ENCODE measurements at regions not wholly inside any gene's neighbourhood (a gene's known extent, or its start where the extent isn't known, plus 50 kb on each side); places are given as distances from the start of the nearest gene placed in this dataset.
"Not testable (repeated sequence)": the region's sequence is repeated elsewhere in the genome, so short reads cannot be mapped to it uniquely, and the experiment has no call there.

GRCh38 chr4:77269505-77269904 lies 112.5 kb downstream of the CCNG2 start:
- H3K4me3 ChIP-seq (ENCODE audit: low read depth, low read length), result no peak overlapping the region
- no peak for TF ChIP-seq CTCF (IDR thresholded peaks at IDR 0.05; ENCODE audit: borderline replicate concordance, insufficient read depth, low read depth, low read length)

- no peak for TF ChIP-seq CTCF (IDR thresholded peaks at IDR 0.05; ENCODE audit: borderline replicate concordance, insufficient read depth, low read depth, low read length)
- H3K4me3 ChIP-seq (ENCODE audit: low read depth, low read length), result no peak overlapping the region
Observed at GRCh38 chr4:77273412-77273811, 116.4 kb downstream of the CCNG2 start.

GRCh38 chr4:77279114-77279513 lies 122.1 kb downstream of the CCNG2 start:
- H3K4me3 ChIP-seq (ENCODE audit: low read depth, low read length), result not testable (repeated sequence)

- no peak overlapping the region for H3K4me3 ChIP-seq (ENCODE audit: low read depth, low read length)
- TF ChIP-seq CTCF (IDR thresholded peaks at IDR 0.05; ENCODE audit: borderline replicate concordance, insufficient read depth, low read depth, low read length), result no peak
Observed at GRCh38 chr4:77282305-77282704, 125.3 kb downstream of the CCNG2 start.

GRCh38 chr4:77284036-77284435 lies 127.0 kb downstream of the CCNG2 start:
- TF ChIP-seq CTCF (IDR thresholded peaks at IDR 0.05; ENCODE audit: borderline replicate concordance, insufficient read depth, low read depth, low read length), result no peak
- H3K4me3 ChIP-seq (ENCODE audit: low read depth, low read length), result no peak overlapping the region

- TF ChIP-seq CTCF (IDR thresholded peaks at IDR 0.05; ENCODE audit: borderline replicate concordance, insufficient read depth, low read depth, low read length), result no peak
- no peak overlapping the region for H3K4me3 ChIP-seq (ENCODE audit: low read depth, low read length)
Observed at GRCh38 chr4:77286906-77287305, 129.9 kb downstream of the CCNG2 start.

- H3K4me3 ChIP-seq (ENCODE audit: low read depth, low read length), result no peak overlapping the region
- TF ChIP-seq CTCF (IDR thresholded peaks at IDR 0.05; ENCODE audit: borderline replicate concordance, insufficient read depth, low read depth, low read length), result no peak
Observed at GRCh38 chr4:77293426-77293825, 136.4 kb downstream of the CCNG2 start.

GRCh38 chr4:77300996-77301395 lies 144.0 kb downstream of the CCNG2 start:
- not testable (repeated sequence) for H3K4me3 ChIP-seq (ENCODE audit: low read depth, low read length)
